ENCODE measurements at regions not wholly inside any gene's neighbourhood (a gene's known extent, or its start where the extent isn't known, plus 50 kb on each side); places are given as distances from the start of the nearest gene placed in this dataset.
"Not testable (repeated sequence)": the region's sequence is repeated elsewhere in the genome, so short reads cannot be mapped to it uniquely, and the experiment has no call there.

- no peak for DNase-seq (ENCODE audit: low read depth)
Observed at GRCh38 chr7:120079704-120080103, 193.3 kb upstream of the KCND2 start.

- not testable (repeated sequence) for DNase-seq (ENCODE audit: low read depth)
Observed at GRCh38 chr7:120086468-120086867, 186.5 kb upstream of the KCND2 start.

- no peak for DNase-seq (ENCODE audit: low read depth)
Observed at GRCh38 chr7:120089968-120090367, 183.0 kb upstream of the KCND2 start.

- DNase-seq (ENCODE audit: low read depth), result no peak
Observed at GRCh38 chr7:120091807-120092206, 181.2 kb upstream of the KCND2 start.

GRCh38 chr7:120097020-120097419 lies 176.0 kb upstream of the KCND2 start:
- no peak for DNase-seq (ENCODE audit: low read depth)

- no peak for DNase-seq (ENCODE audit: low read depth)
Observed at GRCh38 chr7:120097774-120098173, 175.2 kb upstream of the KCND2 start.

- DNase-seq (ENCODE audit: low read depth), result no peak
Observed at GRCh38 chr7:120108376-120108775, 164.6 kb upstream of the KCND2 start.

- no peak for DNase-seq (ENCODE audit: low read depth)
Observed at GRCh38 chr7:120110169-120110568, 162.8 kb upstream of the KCND2 start.

- no peak for DNase-seq (ENCODE audit: low read depth)
Observed at GRCh38 chr7:120114626-120115025, 158.3 kb upstream of the KCND2 start.

GRCh38 chr7:120123528-120123927 lies 149.4 kb upstream of the KCND2 start:
- no peak for DNase-seq (ENCODE audit: low read depth)

GRCh38 chr7:120131096-120131839 lies 141.7 kb upstream of the KCND2 start:
- DNase-seq (ENCODE audit: low read depth), result no peak

GRCh38 chr7:120138497-120138896 lies 134.5 kb upstream of the KCND2 start:
- DNase-seq (ENCODE audit: low read depth), result no peak

- DNase-seq (ENCODE audit: low read depth), result no peak
Observed at GRCh38 chr7:120156476-120156875, 116.5 kb upstream of the KCND2 start.

GRCh38 chr7:120160166-120160565 lies 112.8 kb upstream of the KCND2 start:
- no peak for DNase-seq (ENCODE audit: low read depth)

GRCh38 chr7:120163449-120163848 lies 109.5 kb upstream of the KCND2 start:
- no peak for DNase-seq (ENCODE audit: low read depth)

GRCh38 chr7:120165227-120165626 lies 107.7 kb upstream of the KCND2 start:
- no peak for DNase-seq (ENCODE audit: low read depth)

- DNase-seq (ENCODE audit: low read depth), result peak; percentile 22
Observed at GRCh38 chr7:120168066-120168465, 104.9 kb upstream of the KCND2 start.

- DNase-seq (ENCODE audit: low read depth), result no peak
Observed at GRCh38 chr7:120169996-120170783, 102.8 kb upstream of the KCND2 start.

GRCh38 chr7:120170834-120171233 lies 102.1 kb upstream of the KCND2 start:
- no peak for DNase-seq (ENCODE audit: low read depth)

GRCh38 chr7:120171406-120171805 lies 101.6 kb upstream of the KCND2 start:
- DNase-seq (ENCODE audit: low read depth), result no peak

GRCh38 chr7:120180221-120180620 lies 92.8 kb upstream of the KCND2 start:
- no peak for DNase-seq (ENCODE audit: low read depth)

GRCh38 chr7:120181499-120181898 lies 91.5 kb upstream of the KCND2 start:
- DNase-seq (ENCODE audit: low read depth), result no peak

GRCh38 chr7:120184866-120185265 lies 88.1 kb upstream of the KCND2 start:
- no peak for DNase-seq (ENCODE audit: low read depth)

Data from fibroblast of the conjunctiva (primary cell).